Epithelial cell of esophagus (primary cell): ENCODE measurements at regions not wholly inside any gene's neighbourhood (a gene's known extent, or its start where the extent isn't known, plus 50 kb on each side); places are given as distances from the start of the nearest gene placed in this dataset.

Source experiments
- DNase-seq: peaks from one replicate; pipeline ENCODE4 v3.0.0; 2010; ENCODE audit warnings: low read depth
- H3K4me3 ChIP-seq: 2 replicates; pipeline ENCODE4 v1.5.1; 2011; ENCODE audit warnings: mild to moderate bottlenecking, low read length, control low read depth
- CTCF ChIP-seq: IDR thresholded peaks from 2 replicates; pipeline ENCODE4 v1.5.1; 2011; ENCODE audit warnings: low read depth, mild to moderate bottlenecking, low read length, control low read depth, inconsistent platforms; ENCODE audit not compliant: insufficient read depth; ENCODE audit errors: missing control alignments

GRCh38 chr7:132030883-132031282 lies 474.5 kb upstream of the PODXL start:
- no peak for TF ChIP-seq CTCF
- no peak overlapping the region for H3K4me3 ChIP-seq
- DNase-seq, result peak; percentile 85

GRCh38 chr7:132030086-132030568 lies 473.7 kb upstream of the PODXL start:
- no peak for TF ChIP-seq CTCF
- H3K4me3 ChIP-seq, result no peak overlapping the region
- DNase-seq, result no peak

- DNase-seq, result peak; percentile 27
- no peak for TF ChIP-seq CTCF
- H3K4me3 ChIP-seq, result no peak overlapping the region
These were observed 473.1 kb upstream of the PODXL start for GRCh38 chr7:132029369-132030085.

- TF ChIP-seq CTCF, result no peak
- DNase-seq, result peak; percentile 91
- no peak overlapping the region for H3K4me3 ChIP-seq
These were observed 471.9 kb upstream of the PODXL start for GRCh38 chr7:132028144-132028920.

GRCh38 chr7:132024290-132024689 lies 467.9 kb upstream of the PODXL start:
- DNase-seq, result no peak
- TF ChIP-seq CTCF, result no peak
- no peak overlapping the region for H3K4me3 ChIP-seq

- no peak overlapping the region for H3K4me3 ChIP-seq
- no peak for DNase-seq
- TF ChIP-seq CTCF, result no peak
These were observed 467.0 kb upstream of the PODXL start for GRCh38 chr7:132023466-132023865.
